Activated CD4-positive, alpha-beta memory T cell treated with anti-CD3 and anti-CD28 coated beads for 36 hours (primary cell): ENCODE measurements at regions not wholly inside any gene's neighbourhood (a gene's known extent, or its start where the extent isn't known, plus 50 kb on each side); places are given as distances from the start of the nearest gene placed in this dataset.
A peak's percentile ranks its signal among the peaks of the same experiment; 100 is the strongest.

Experiments used
- CTCF ChIA-PET: fragments of 350-600 bp; sonication (Branson Sonifier 250); formaldehyde crosslinking; loops from one replicate; lab custom pipeline; 2021; ENCODE audit warnings: antibody characterized with exemption, inconsistent platforms; lab: Charles Lee
- POLR2A ChIA-PET: fragments of 350-600 bp; sonication (Branson Sonifier 250); formaldehyde crosslinking; loops from one replicate; lab custom pipeline; 2021; ENCODE audit warnings: antibody characterized with exemption; lab: Charles Lee
- DNase-seq: peaks from one replicate; pipeline ENCODE4 v3.0.0-alpha.2; 2020
- H3K27ac Mint-ChIP-seq: one replicate; pipeline ENCODE4 v1.8.0; 2021; ENCODE audit warnings: mixed read lengths
- H3K27me3 Mint-ChIP-seq: one replicate; pipeline ENCODE4 v1.8.0; 2021; ENCODE audit warnings: mixed read lengths
- H3K36me3 Mint-ChIP-seq: one replicate; pipeline ENCODE4 v1.8.0; 2021; ENCODE audit warnings: mixed read lengths
- H3K4me1 Mint-ChIP-seq: one replicate; pipeline ENCODE4 v1.8.0; 2021; ENCODE audit warnings: low read depth, mixed read lengths
- H3K4me3 Mint-ChIP-seq: one replicate; pipeline ENCODE4 v1.8.0; 2021; ENCODE audit warnings: mild to moderate bottlenecking, mixed read lengths
- H3K9me3 Mint-ChIP-seq: one replicate; pipeline ENCODE4 v1.8.0; 2021; ENCODE audit warnings: mixed read lengths
- intact Hi-C: fragments of 100-400 bp; cut with micrococcal nuclease; formaldehyde crosslinking; loops from one replicate; pipeline ENCODE4 v1.15.1; 2023

DNA sequence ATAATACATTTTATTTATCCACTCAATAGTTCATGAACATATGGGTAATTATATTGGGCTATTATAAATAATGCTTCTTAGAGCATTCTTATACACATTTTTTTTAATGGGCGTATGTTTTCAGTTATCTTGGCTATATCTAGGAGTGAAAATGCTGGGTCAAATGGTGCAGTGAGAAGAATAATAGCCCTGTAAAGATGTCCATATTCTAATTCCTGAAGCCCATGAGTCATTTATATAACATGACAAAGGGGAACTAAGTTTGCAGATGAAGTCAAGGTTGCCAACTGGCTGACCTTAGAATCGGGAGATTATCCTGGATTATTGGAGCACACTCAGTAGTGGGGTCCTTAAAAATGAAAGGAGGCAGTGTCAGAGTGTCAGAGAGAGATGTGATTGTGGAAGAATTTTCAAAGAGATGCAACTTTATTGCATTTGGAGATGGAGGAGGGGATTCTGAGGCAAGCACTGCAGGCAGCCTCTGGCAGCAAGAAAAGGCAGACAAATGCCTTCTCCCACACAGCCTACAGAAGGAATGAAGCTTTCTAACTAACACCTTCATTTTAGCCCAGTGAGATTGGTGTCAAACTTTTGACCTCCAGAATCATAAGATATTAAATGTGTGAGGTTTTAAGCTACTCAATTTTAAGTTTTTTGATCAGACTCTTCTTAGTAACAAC, 106.1 kb upstream of the HS3ST1 start:
- DNase-seq: no peak
- H3K27me3 Mint-ChIP-seq: peaks cover 3% of the 10 kb centered on the region
- intact Hi-C loops: no loop called here
- no peak overlapping the region for H3K27ac Mint-ChIP-seq
- ChIA-PET POLR2A (no interaction called here), CTCF (interaction anchor here (0.9 kb wide), 1 partner anchor 24 kb away, joined by 3 read pairs; no protein-coding TSS in a partner anchor)
- peaks cover 2% of the 10 kb centered on the region for H3K36me3 Mint-ChIP-seq
- no peaks in the 10 kb centered on the region for H3K4me1 Mint-ChIP-seq
- peaks cover 6% of the 10 kb centered on the region for H3K9me3 Mint-ChIP-seq
- no peak overlapping the region for H3K4me3 Mint-ChIP-seq

DNA sequence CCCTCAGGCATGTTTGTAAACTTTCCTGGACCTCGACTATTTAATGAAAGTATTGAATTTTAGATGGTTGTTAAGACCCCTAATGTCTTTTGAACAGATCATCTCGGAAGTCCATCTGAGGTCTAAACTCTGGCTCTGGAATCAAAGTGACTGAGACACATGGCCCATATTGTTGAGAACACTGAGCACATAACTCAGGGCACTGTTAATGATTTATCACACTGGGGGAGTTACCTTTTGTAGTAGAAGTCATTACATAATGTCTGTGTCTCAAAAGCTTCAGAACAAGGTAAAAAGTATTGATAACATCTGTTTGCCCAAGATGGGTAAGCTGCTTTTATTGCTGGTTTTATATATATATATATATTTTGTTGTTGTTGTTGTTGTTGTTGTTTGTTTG, 103.4 kb upstream of the HS3ST1 start:
- intact Hi-C loops: no loop called here
- H3K4me1 Mint-ChIP-seq: no peaks in the 10 kb centered on the region

DNA sequence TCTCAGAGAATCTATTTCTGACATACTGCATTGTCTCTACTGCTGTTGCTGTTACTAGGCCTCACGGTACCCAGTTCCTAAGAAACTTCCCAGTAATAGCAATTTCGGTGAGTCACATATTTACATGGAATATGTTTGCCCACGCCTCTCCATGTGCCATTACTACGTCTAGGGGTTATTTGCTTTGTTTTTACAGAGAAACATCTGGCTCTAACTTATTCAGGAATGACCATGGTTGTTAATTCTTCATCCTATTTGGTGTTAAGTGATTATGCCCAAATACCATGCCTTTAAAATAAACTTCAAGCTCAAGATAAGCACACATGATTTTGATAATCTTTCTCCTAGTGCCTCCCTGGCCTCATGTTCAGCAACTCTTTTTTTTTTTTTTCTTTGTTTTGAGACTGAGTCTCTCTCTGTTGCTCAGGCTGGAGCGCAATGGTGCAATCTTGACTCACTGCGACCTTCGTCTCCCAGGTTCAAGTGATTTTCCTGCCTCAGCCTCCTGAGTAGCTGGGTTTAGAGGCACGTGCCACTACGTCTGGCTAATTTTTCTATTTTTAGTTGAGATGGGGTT, 101.0 kb upstream of the HS3ST1 start:
- no peak overlapping the region for H3K27ac Mint-ChIP-seq
- peaks cover 2% of the 10 kb centered on the region for H3K27me3 Mint-ChIP-seq
- intact Hi-C loops: no loop called here
- POLR2A ChIA-PET: no interaction called here
- DNase-seq: no peak
- no peak overlapping the region for H3K4me3 Mint-ChIP-seq
- CTCF ChIA-PET: no interaction called here
- peaks cover 2% of the 10 kb centered on the region for H3K36me3 Mint-ChIP-seq
- H3K4me1 Mint-ChIP-seq: no peaks in the 10 kb centered on the region
- H3K9me3 Mint-ChIP-seq: peaks cover 6% of the 10 kb centered on the region

More for the DNA sequence above, 103.4 kb upstream of the HS3ST1 start:
- peaks cover 6% of the 10 kb centered on the region for H3K9me3 Mint-ChIP-seq
- ChIA-PET POLR2A (no interaction called here), CTCF (no interaction called here)
- peaks cover 3% of the 10 kb centered on the region for H3K27me3 Mint-ChIP-seq
- H3K4me3 Mint-ChIP-seq: no peak overlapping the region
- peaks cover 2% of the 10 kb centered on the region for H3K36me3 Mint-ChIP-seq
- no peak for DNase-seq
- H3K27ac Mint-ChIP-seq: no peak overlapping the region

DNA sequence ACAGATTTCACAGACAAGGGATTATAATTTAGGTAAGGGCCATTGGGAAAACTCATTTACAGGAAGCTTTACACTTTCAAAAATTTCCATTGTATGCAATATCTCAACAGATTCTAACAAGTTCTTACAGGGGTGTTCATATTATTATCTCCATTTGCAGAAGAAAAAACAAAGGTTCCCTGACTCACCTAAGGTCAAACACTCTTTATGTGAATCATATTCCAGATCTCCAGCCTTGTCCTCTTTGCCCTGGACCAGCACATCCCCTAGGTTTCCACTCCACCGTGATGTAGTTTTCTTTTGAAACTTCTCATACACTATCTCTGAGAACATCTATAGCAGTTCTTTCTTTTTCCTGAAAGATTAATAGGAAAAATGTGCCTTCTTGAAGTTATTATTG, 96.4 kb upstream of the HS3ST1 start:
- no peaks in the 10 kb centered on the region for H3K4me1 Mint-ChIP-seq
- intact Hi-C loops: no loop called here
- no peak overlapping the region for H3K27ac Mint-ChIP-seq
- ChIA-PET POLR2A (no interaction called here), CTCF (no interaction called here)
- no peaks in the 10 kb centered on the region for H3K27me3 Mint-ChIP-seq
- H3K4me3 Mint-ChIP-seq: no peak overlapping the region
- H3K9me3 Mint-ChIP-seq: no peaks in the 10 kb centered on the region
- no peaks in the 10 kb centered on the region for H3K36me3 Mint-ChIP-seq
- DNase-seq: no peak

DNA sequence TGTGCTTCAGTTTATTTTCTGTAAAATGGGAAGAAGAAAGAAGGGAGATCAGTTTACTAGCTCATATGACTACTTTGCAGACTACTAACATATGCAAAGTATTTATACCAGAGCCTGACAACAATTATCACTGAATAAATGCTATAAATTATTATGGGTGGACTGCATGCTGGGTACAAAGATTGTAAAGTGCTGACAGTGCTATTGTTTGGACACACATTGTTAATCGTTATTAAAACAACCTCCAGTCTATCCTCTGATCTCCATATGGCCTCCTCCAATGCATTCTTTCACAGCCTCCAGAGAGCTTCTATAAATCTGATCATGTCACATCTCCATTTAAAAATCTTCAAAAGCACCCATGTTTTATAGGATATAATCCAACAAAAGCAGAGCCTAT, 90.1 kb upstream of the HS3ST1 start:
- ChIA-PET CTCF (no interaction called here), POLR2A (no interaction called here)
- Mint-ChIP-seq H3K27me3 (no peaks in the 10 kb centered on the region), H3K36me3 (no peaks in the 10 kb centered on the region), H3K27ac (no peak overlapping the region), H3K4me1 (no peaks in the 10 kb centered on the region), H3K9me3 (no peaks in the 10 kb centered on the region), H3K4me3 (no peak overlapping the region)
- no peak for DNase-seq
- intact Hi-C loops: no loop called here

DNA sequence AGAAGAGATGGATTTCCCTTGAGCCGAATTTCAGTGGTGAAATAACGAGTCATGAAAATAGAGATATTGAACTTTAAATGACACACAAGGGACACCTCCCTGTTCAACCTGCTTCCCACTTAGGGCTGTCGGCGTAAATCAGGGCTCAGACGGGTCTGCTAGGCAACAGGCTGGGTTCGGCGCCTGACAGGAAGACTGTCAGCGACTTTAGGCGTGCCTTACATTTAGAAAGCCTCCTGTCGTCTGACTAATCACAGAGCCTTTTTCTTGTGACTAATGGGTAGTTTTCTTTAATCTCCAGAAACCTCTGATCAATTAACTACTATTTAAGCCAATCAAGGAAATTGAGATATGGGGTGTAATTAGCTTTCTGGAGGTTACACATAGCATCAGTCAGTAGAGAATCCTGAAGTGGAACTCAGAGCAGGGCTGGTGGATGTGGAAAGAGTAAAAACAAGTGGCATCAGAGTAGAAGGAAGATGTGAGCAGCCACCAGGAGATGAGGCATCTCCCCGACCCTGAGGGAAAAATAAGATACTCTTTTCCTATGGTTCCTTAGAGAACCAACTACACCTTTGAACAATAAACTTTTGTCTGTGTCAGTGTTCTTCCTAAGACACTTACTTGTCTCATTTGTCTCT, 86.2 kb upstream of the HS3ST1 start:
- intact Hi-C loops: no loop called here
- H3K27me3 Mint-ChIP-seq: peaks cover 2% of the 10 kb centered on the region
- H3K27ac Mint-ChIP-seq: no peak overlapping the region
- no peaks in the 10 kb centered on the region for H3K4me1 Mint-ChIP-seq
- H3K9me3 Mint-ChIP-seq: no peaks in the 10 kb centered on the region
- POLR2A ChIA-PET: no interaction called here
- CTCF ChIA-PET: no interaction called here
- no peak for DNase-seq
- no peak overlapping the region for H3K4me3 Mint-ChIP-seq
- no peaks in the 10 kb centered on the region for H3K36me3 Mint-ChIP-seq

DNA sequence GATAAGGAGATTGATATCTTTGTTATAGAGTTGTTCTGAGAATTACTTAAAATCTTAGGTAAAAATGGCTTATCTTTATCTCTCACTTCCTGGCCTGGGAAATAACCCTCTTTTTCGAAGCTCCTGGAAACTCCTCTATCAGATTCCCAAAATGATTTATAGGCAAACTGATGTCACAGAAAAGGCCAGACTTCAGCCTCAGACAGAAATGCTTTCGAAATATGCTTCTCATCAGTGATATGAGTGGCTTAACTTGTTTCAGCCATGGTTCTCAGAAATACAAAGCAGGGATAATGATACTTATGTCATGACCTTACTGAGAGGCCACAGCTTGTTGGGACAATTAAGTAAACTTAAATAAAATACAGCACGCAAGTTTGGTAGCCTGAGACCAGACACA, 85.3 kb upstream of the HS3ST1 start:
- ChIA-PET CTCF (no interaction called here), POLR2A (no interaction called here)
- no peaks in the 10 kb centered on the region for H3K4me1 Mint-ChIP-seq
- H3K36me3 Mint-ChIP-seq: no peaks in the 10 kb centered on the region
- peaks cover 2% of the 10 kb centered on the region for H3K27me3 Mint-ChIP-seq
- H3K4me3 Mint-ChIP-seq: no peak overlapping the region
- no peaks in the 10 kb centered on the region for H3K9me3 Mint-ChIP-seq
- no peak for DNase-seq
- intact Hi-C loops: no loop called here
- no peak overlapping the region for H3K27ac Mint-ChIP-seq

DNA sequence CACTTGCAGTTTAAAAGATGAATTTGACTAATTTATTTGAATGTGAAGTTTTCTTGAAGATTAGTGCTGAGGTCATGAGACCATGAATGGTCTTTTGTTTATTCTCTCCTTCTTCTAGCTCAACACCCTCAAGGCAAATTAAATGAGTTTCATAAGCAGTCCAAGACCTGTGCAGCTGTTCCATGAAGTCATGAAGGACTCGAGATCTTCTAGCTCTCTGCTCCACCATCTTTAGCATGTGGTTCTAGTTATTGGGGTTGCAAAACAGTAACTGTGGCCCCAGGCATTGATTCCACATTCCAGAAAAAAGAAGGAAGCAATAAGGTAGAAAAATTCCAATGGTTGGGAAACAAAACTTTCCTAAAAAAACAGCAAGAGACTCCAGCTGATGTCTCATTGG, 84.2 kb upstream of the HS3ST1 start:
- POLR2A ChIA-PET: no interaction called here
- no peak for DNase-seq
- intact Hi-C loops: no loop called here
- no peaks in the 10 kb centered on the region for H3K36me3 Mint-ChIP-seq
- H3K27ac Mint-ChIP-seq: no peak overlapping the region
- no peak overlapping the region for H3K4me3 Mint-ChIP-seq
- no peaks in the 10 kb centered on the region for H3K9me3 Mint-ChIP-seq
- no peaks in the 10 kb centered on the region for H3K4me1 Mint-ChIP-seq
- H3K27me3 Mint-ChIP-seq: peaks cover 2% of the 10 kb centered on the region
- CTCF ChIA-PET: no interaction called here

DNA sequence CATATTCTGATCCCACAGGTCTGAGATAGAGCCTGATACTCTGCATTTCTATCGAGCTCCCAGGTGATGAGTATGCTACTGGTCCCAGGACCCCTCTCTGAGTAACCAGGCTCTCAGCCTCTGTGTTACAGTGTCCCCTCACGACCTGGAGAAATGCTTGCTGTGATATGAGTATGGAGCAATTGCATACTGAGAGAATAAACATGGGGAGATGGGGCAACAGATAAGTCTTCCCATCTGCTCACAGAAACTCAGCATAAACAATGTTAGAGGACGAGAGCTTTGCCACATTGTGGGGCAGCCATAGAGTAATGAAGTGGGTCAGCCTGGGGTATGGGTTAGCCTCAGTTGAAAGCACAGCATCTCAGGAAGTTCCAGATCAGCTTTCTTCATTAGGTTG, 82.6 kb upstream of the HS3ST1 start:
- Mint-ChIP-seq H3K27me3 (peaks cover 2% of the 10 kb centered on the region), H3K27ac (no peak overlapping the region), H3K9me3 (no peaks in the 10 kb centered on the region), H3K4me3 (no peak overlapping the region), H3K36me3 (no peaks in the 10 kb centered on the region), H3K4me1 (peaks cover 4% of the 10 kb centered on the region)
- intact Hi-C loops: no loop called here
- ChIA-PET POLR2A (no interaction called here), CTCF (interaction anchor here (0.6 kb wide), 1 partner anchor 743 kb away, joined by 4 read pairs; no protein-coding TSS in a partner anchor)
- DNase-seq: no peak

DNA sequence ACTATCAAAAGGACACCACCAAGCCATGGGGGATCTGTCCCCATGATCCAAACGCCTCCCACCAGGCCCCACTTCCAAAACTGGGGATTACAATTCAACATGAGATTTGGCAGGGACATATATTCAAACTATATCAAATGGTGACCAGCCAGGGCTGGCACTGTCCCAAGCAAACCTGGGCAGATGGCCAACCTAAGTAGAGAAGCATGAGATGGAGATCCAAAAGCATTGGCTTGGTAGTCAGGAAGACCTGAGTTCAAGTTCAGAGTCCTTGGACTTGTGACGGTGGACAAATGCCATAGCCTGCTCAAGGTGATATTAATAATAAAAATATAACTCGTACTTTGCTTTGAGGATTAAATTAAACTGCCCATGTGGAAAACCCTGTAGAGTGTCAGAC, 79.2 kb upstream of the HS3ST1 start:
- ChIA-PET POLR2A (interaction anchor here (0.5 kb wide), 1 partner anchor 461 kb away, joined by 5 read pairs; no protein-coding TSS in a partner anchor), CTCF (no interaction called here)
- H3K4me1 Mint-ChIP-seq: peaks cover 20% of the 10 kb centered on the region
- H3K27me3 Mint-ChIP-seq: peaks cover 2% of the 10 kb centered on the region
- intact Hi-C loops: no loop called here
- H3K36me3 Mint-ChIP-seq: no peaks in the 10 kb centered on the region
- H3K4me3 Mint-ChIP-seq: no peak overlapping the region
- no peaks in the 10 kb centered on the region for H3K9me3 Mint-ChIP-seq
- DNase-seq: no peak
- no peak overlapping the region for H3K27ac Mint-ChIP-seq

DNA sequence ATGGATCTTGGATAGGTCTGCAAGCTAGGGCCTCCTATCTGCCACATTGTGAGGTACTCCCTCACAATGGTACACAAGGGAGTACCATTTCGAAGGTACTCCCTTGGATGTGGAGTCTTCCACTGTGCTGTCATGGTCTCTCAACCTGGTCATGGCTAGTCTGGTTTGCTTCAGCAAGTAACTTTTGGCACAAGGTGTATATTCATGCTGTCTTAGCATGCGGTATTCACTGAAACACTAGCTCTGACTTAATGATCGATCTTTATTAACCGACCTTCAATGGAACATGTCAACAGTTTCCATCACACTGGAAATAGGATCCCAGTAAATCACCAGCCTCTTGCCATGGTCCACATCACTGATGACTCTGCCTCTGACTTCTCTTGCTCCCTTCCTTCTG, 77.5 kb upstream of the HS3ST1 start:
- ChIA-PET POLR2A (no interaction called here), CTCF (interaction anchor here (1.5 kb wide), 1 partner anchor 968 kb away, joined by 4 read pairs; no protein-coding TSS in a partner anchor)
- Mint-ChIP-seq H3K9me3 (no peaks in the 10 kb centered on the region), H3K27ac (no peak overlapping the region), H3K36me3 (no peaks in the 10 kb centered on the region), H3K27me3 (no peaks in the 10 kb centered on the region), H3K4me3 (no peak overlapping the region), H3K4me1 (peaks cover 20% of the 10 kb centered on the region)
- intact Hi-C loops: no loop called here
- no peak for DNase-seq

DNA sequence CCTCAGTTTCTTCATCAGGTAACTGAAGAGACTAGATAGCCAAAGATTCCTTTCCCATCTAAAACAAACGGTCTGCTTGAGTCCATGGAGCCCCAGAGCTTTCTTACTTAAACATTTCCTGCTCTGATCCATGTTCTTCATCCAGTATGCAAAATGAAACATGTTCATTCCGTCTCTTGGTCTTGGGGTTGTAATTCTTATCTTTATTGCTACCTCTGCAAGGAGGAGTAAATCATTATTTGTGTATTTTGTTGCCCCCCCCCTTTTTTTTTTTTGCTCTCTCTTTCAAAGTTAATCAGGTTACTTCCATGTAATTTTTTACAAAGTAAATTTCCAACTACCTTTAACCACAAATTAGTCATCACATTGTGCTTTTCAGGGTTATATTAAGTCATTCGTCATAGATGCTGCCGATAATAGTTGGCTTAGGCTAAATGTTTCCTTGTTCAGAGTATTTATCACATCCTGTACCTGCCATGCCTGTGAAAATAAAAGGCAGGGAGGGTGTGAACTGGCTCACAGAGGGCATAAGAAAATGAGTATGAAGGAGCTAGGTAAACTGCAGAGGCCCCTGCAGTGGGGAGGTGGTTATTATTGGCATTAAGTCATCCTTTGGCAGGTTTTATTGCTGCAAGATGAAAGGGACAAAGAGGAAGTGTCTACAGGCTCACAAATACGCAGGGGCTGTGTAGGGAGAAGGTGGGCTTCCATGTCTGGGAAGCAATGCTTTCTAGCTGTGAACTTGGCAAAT, 76.7 kb upstream of the HS3ST1 start:
- ChIA-PET CTCF (interaction anchor here (1.1 to 1.5 kb wide), 2 partner anchors 13 to 967 kb away, joined by 3 to 4 read pairs; no protein-coding TSS in a partner anchor), POLR2A (no interaction called here)
- Mint-ChIP-seq H3K36me3 (no peaks in the 10 kb centered on the region), H3K4me1 (peaks cover 20% of the 10 kb centered on the region), H3K27ac (peak overlapping the region; percentile 50), H3K4me3 (no peak overlapping the region), H3K9me3 (no peaks in the 10 kb centered on the region), H3K27me3 (no peaks in the 10 kb centered on the region)
- DNase-seq: peak; percentile 51
- intact Hi-C loops: loop anchor here (1.0 to 2.0 kb wide), 2 partner anchors 17 to 34 kb away; no protein-coding TSS in a partner anchor
